Bronchial epithelial cell (primary cell): ENCODE measurements at regions not wholly inside any gene's neighbourhood (a gene's known extent, or its start where the extent isn't known, plus 50 kb on each side); places are given as distances from the start of the nearest gene placed in this dataset.

Experiments
- DNase-seq: peaks from one replicate; pipeline ENCODE4 v3.0.0-alpha.2; 2010; ENCODE audit warnings: low read depth
- FAIRE-seq: peaks from 2 replicates; lab custom pipeline; 2011; peaks lifted over from hg19 to GRCh38; lab: Jason Lieb, UNC
- H3K27me3 ChIP-seq: 2 replicates; pipeline ENCODE4 v1.5.1; 2011; ENCODE audit warnings: low read length; ENCODE audit not compliant: control insufficient read depth, insufficient read depth
- H3K36me3 ChIP-seq: 2 replicates; pipeline ENCODE4 v1.5.1; 2011; ENCODE audit warnings: low read length; ENCODE audit not compliant: control insufficient read depth, insufficient read depth
- H3K4me3 ChIP-seq: 2 replicates; pipeline ENCODE4 v1.5.1; 2011; ENCODE audit warnings: mild to moderate bottlenecking, low read depth, low read length, control low read depth
- TF ChIP-seq, protein P1 (sequence below): IDR thresholded peaks from 2 replicates; pipeline ENCODE4 v1.5.1; 2011; ENCODE audit warnings: mild to moderate bottlenecking, moderate library complexity, low read length, control low read depth, inconsistent platforms; ENCODE audit not compliant: insufficient read depth, severe bottlenecking

GRCh38 chr2:239484571-239485355 is 83.9 kb upstream of the HDAC4 start:
- H3K36me3 ChIP-seq, result no peaks in the 10 kb centered on the region
- TF ChIP-seq, protein P1, sequence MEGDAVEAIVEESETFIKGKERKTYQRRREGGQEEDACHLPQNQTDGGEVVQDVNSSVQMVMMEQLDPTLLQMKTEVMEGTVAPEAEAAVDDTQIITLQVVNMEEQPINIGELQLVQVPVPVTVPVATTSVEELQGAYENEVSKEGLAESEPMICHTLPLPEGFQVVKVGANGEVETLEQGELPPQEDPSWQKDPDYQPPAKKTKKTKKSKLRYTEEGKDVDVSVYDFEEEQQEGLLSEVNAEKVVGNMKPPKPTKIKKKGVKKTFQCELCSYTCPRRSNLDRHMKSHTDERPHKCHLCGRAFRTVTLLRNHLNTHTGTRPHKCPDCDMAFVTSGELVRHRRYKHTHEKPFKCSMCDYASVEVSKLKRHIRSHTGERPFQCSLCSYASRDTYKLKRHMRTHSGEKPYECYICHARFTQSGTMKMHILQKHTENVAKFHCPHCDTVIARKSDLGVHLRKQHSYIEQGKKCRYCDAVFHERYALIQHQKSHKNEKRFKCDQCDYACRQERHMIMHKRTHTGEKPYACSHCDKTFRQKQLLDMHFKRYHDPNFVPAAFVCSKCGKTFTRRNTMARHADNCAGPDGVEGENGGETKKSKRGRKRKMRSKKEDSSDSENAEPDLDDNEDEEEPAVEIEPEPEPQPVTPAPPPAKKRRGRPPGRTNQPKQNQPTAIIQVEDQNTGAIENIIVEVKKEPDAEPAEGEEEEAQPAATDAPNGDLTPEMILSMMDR, result no peak
- no peaks in the 10 kb centered on the region for H3K27me3 ChIP-seq
- no peak overlapping the region for H3K4me3 ChIP-seq
- FAIRE-seq (no peak), DNase-seq (no peak)

DNA sequence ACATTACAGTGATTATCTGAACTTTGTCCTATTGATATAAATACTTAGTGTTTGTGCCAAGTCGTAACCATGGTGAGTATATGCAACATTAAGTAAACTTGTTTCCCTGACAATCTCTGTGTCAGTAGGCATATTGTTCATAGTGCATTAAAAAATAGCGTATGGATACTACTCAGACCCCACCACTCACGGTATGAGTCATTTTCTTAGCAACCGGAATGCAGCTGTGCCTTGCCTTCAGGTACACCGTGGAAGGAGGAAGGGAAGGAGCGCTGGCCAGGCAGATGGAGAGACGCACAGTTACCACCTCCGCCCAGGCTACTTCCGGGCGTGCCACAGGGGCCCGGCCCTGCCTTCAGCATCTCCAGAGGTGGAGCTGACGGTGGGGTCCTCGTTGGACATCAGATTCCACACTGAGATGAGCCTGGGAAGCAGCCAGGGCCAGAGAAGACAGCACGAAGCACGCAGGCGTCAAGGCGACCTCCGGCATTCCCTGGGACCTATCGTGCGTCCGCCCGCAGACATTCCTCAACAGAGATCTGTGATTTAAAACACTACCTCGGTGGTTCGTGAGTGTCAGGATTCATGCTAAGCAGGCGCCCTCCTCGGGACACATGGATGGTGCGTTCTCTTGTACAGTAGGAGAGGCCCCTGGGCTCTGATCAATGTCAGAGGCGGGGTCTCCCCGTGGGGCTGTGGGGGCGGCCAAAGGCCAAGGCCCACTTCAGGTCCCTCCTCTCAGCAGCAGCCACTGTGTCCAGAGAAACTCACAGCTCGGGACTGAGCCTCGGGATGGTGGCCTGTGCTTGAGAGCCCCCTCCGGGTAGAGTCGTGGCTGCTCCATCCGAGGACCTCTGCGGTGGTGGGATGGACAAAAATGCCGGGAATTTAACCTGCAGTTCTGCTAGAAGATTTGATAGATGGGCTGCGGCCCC is 82.2 kb upstream of the HDAC4 start:
- TF ChIP-seq, protein P1, result no peak
- Histone ChIP-seq H3K27me3 (no peaks in the 10 kb centered on the region), H3K36me3 (no peaks in the 10 kb centered on the region), H3K4me3 (no peak overlapping the region)
- DNase-seq (no peak), FAIRE-seq (peak; percentile 68)

DNA sequence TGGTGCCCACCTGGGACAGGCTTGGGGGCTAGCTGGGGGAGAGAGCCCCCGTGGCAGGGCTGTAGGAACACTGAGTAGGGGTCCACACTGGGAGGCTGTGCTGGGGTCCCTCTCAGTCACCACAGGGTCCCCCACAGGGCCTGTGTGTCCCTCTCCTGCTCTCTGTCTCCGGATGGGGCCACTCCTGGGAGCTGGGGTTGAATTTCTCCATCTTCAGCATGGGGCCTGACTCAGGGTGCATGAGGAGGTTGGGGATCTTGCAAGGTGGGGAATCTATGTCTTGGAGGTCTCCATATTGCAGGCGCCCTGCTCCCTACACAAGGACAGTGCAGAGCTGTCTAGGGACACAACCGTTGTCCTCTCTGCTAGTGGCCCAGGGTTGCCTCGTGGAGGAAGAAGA is 78.7 kb upstream of the HDAC4 start:
- no peak for FAIRE-seq
- H3K4me3 ChIP-seq, result no peak overlapping the region

DNA sequence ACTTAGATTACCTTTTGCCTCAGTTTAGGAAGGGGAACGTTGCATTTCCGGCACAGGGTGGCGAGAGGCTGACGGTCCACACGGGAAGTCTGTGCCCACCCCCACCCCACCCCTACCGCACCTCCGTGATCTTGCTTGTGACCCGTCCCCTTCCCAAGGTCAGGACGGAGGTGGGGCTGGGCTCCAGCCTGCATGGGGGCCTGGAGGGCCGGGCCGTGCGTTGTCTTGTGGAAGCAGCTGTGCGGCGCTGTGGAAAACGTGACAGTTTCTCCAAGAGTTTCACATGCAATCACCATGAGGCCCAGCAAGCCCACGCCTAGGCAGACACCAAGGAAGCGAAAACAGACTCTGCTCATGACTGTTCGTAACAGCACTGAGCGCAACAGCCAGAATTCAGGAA is 76.8 kb upstream of the HDAC4 start:
- Histone ChIP-seq H3K4me3 (no peak overlapping the region), H3K27me3 (no peaks in the 10 kb centered on the region), H3K36me3 (no peaks in the 10 kb centered on the region)
- TF ChIP-seq, protein P1, result no peak
- DNase-seq (no peak), FAIRE-seq (no peak)

More for the DNA sequence above, 78.7 kb upstream of the HDAC4 start:
- TF ChIP-seq, protein P1, result no peak
- H3K27me3 ChIP-seq, result no peaks in the 10 kb centered on the region
- DNase-seq, result no peak
- no peaks in the 10 kb centered on the region for H3K36me3 ChIP-seq

DNA sequence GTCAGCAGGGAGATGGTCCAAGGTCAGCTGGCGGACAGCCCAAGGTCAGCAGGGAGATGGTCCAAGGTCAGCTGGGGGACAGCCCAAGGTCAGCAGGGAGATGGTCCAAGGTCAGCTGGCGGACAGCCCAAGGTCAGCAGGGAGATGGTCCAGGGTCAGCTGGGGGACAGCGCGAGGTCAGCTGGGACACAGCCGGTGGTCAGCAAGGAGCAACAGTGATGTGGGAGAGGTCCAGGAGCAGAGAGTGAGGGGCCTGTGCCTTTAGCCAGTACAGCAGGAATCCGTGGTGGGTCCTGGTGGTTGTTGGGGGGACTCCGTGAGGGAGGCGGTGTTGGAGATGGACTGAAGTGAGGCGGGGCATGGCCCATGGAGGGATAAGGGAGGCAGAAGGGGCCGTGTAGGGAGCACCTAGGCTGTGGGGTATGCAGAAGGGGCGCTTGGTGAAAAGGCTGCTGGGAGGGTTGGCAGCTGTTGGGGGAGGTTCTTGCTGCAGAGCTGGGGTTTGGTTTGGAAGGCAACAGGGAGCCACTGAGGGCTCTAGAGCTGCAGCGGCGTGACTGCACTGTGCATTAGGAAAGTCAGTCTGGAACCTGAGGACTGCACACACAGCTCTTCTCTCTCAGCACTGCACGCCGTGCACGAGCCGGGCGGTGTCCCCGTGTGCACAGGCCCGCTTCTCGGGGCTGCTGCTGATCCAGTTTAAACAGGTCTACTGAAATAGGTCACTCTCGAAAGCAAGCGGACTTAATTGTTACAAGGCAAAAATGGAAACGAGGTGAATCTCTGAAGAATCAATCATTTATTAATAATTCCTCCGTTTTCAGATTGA is 76.2 kb upstream of the HDAC4 start:
- Histone ChIP-seq H3K4me3 (no peak overlapping the region), H3K36me3 (no peaks in the 10 kb centered on the region), H3K27me3 (no peaks in the 10 kb centered on the region)
- DNase-seq, result no peak
- FAIRE-seq, result peak; percentile 84
- TF ChIP-seq, protein P1, result no peak
